Activated CD4-positive, alpha-beta memory T cell treated with anti-CD3 and anti-CD28 coated beads, Interleukin-2, amount 10 ng/mL, durations not matched to agents 7 days and 5 days (primary cell): ENCODE measurements at regions not wholly inside any gene's neighbourhood (a gene's known extent, or its start where the extent isn't known, plus 50 kb on each side); places are given as distances from the start of the nearest gene placed in this dataset.

Experiments
- CTCF ChIA-PET: fragments of 350-600 bp; sonication (Branson Sonifier 250); formaldehyde crosslinking; loops from one replicate; lab custom pipeline; 2021; ENCODE audit warnings: antibody characterized with exemption, inconsistent platforms; lab: Charles Lee
- POLR2A ChIA-PET: fragments of 350-600 bp; sonication (Branson Sonifier 250); formaldehyde crosslinking; loops from one replicate; lab custom pipeline; 2021; ENCODE audit warnings: antibody characterized with exemption; lab: Charles Lee
- DNase-seq: peaks from one replicate; pipeline ENCODE4 v3.0.0-alpha.2; 2020
- H3K27ac Mint-ChIP-seq: one replicate; pipeline ENCODE4 v1.8.0; 2021; ENCODE audit warnings: mild to moderate bottlenecking, mixed read lengths
- H3K27me3 Mint-ChIP-seq: one replicate; pipeline ENCODE4 v1.8.0; 2021; ENCODE audit warnings: mixed read lengths
- H3K36me3 Mint-ChIP-seq: one replicate; pipeline ENCODE4 v1.8.0; 2021; ENCODE audit warnings: low read depth, mixed read lengths
- H3K4me1 Mint-ChIP-seq: one replicate; pipeline ENCODE4 v1.8.0; 2021; ENCODE audit warnings: mixed read lengths
- H3K4me3 Mint-ChIP-seq: one replicate; pipeline ENCODE4 v1.8.0; 2021; ENCODE audit warnings: mild to moderate bottlenecking, mixed read lengths
- H3K9me3 Mint-ChIP-seq: one replicate; pipeline ENCODE4 v1.8.0; 2021; ENCODE audit warnings: mixed read lengths

- no peaks in the 10 kb centered on the region for H3K27me3 Mint-ChIP-seq
- no peaks in the 10 kb centered on the region for H3K36me3 Mint-ChIP-seq
- POLR2A ChIA-PET: interaction anchor here (0.7 kb wide), 1 partner anchor 414 kb away, joined by 3 read pairs; no protein-coding TSS in a partner anchor
- no peak overlapping the region for H3K27ac Mint-ChIP-seq
- H3K4me1 Mint-ChIP-seq: no peaks in the 10 kb centered on the region
- peaks cover 4% of the 10 kb centered on the region for H3K9me3 Mint-ChIP-seq
- H3K4me3 Mint-ChIP-seq: no peak overlapping the region
- CTCF ChIA-PET: interaction anchor here (1.0 to 2.4 kb wide), 5 partner anchors 8 to 262 kb away, joined by 3 to 9 read pairs (median 5); no protein-coding TSS in a partner anchor
- no peak for DNase-seq
Measured at GRCh38 chr2:23199115-23199918, 185.7 kb upstream of the KLHL29 start.

- CTCF ChIA-PET: interaction anchor here (1.2 to 2.4 kb wide), 5 partner anchors 8 to 261 kb away, joined by 3 to 9 read pairs (median 5); no protein-coding TSS in a partner anchor
- DNase-seq: no peak
- H3K4me3 Mint-ChIP-seq: no peak overlapping the region
- H3K36me3 Mint-ChIP-seq: no peaks in the 10 kb centered on the region
- no peaks in the 10 kb centered on the region for H3K27me3 Mint-ChIP-seq
- H3K27ac Mint-ChIP-seq: no peak overlapping the region
- H3K9me3 Mint-ChIP-seq: peaks cover 4% of the 10 kb centered on the region
- POLR2A ChIA-PET: no interaction called here
- H3K4me1 Mint-ChIP-seq: no peaks in the 10 kb centered on the region
Measured at GRCh38 chr2:23200068-23200786, 184.8 kb upstream of the KLHL29 start.

GRCh38 chr2:23200787-23201114 lies 184.2 kb upstream of the KLHL29 start:
- Mint-ChIP-seq H3K9me3 (peaks cover 4% of the 10 kb centered on the region), H3K27me3 (no peaks in the 10 kb centered on the region), H3K4me3 (no peak overlapping the region), H3K27ac (no peak overlapping the region), H3K36me3 (no peaks in the 10 kb centered on the region), H3K4me1 (no peaks in the 10 kb centered on the region)
- ChIA-PET CTCF (interaction anchor here (1.3 to 2.4 kb wide), 4 partner anchors 9 to 260 kb away, joined by 3 to 9 read pairs (median 6); no protein-coding TSS in a partner anchor), POLR2A (no interaction called here)
- no peak for DNase-seq

GRCh38 chr2:23203383-23203782 lies 181.6 kb upstream of the KLHL29 start:
- Mint-ChIP-seq H3K9me3 (peaks cover 4% of the 10 kb centered on the region), H3K4me3 (no peak overlapping the region), H3K27ac (no peak overlapping the region), H3K36me3 (no peaks in the 10 kb centered on the region), H3K27me3 (no peaks in the 10 kb centered on the region), H3K4me1 (no peaks in the 10 kb centered on the region)
- ChIA-PET CTCF (interaction anchor here (0.5 kb wide), 1 partner anchor 894 kb away, joined by 3 read pairs; no protein-coding TSS in a partner anchor), POLR2A (no interaction called here)
- no peak for DNase-seq

- H3K9me3 Mint-ChIP-seq: peaks cover 4% of the 10 kb centered on the region
- H3K4me3 Mint-ChIP-seq: no peak overlapping the region
- ChIA-PET POLR2A (no interaction called here), CTCF (no interaction called here)
- H3K27me3 Mint-ChIP-seq: no peaks in the 10 kb centered on the region
- DNase-seq: no peak
- H3K4me1 Mint-ChIP-seq: no peaks in the 10 kb centered on the region
- H3K36me3 Mint-ChIP-seq: no peaks in the 10 kb centered on the region
- no peak overlapping the region for H3K27ac Mint-ChIP-seq
Measured at GRCh38 chr2:23204685-23205242, 180.2 kb upstream of the KLHL29 start.

GRCh38 chr2:23206650-23207049 lies 178.3 kb upstream of the KLHL29 start:
- H3K4me1 Mint-ChIP-seq: no peaks in the 10 kb centered on the region
- POLR2A ChIA-PET: no interaction called here
- H3K27me3 Mint-ChIP-seq: no peaks in the 10 kb centered on the region
- H3K4me3 Mint-ChIP-seq: no peak overlapping the region
- no peak overlapping the region for H3K27ac Mint-ChIP-seq
- H3K36me3 Mint-ChIP-seq: no peaks in the 10 kb centered on the region
- no peak for DNase-seq
- CTCF ChIA-PET: no interaction called here
- H3K9me3 Mint-ChIP-seq: peaks cover 4% of the 10 kb centered on the region

- no peaks in the 10 kb centered on the region for H3K36me3 Mint-ChIP-seq
- DNase-seq: no peak
- CTCF ChIA-PET: interaction anchor here (1.0 kb wide), 1 partner anchor 8 kb away, joined by 5 read pairs; no protein-coding TSS in a partner anchor
Measured at GRCh38 chr2:23207871-23208270, 177.1 kb upstream of the KLHL29 start.

GRCh38 chr2:23208339-23208738 lies 176.6 kb upstream of the KLHL29 start:
- CTCF ChIA-PET: interaction anchor here (1.0 kb wide), 1 partner anchor 9 kb away, joined by 5 read pairs; no protein-coding TSS in a partner anchor
- H3K4me3 Mint-ChIP-seq: no peak overlapping the region

More at GRCh38 chr2:23207871-23208270, 177.1 kb upstream of the KLHL29 start:
- Mint-ChIP-seq H3K27ac (no peak overlapping the region), H3K9me3 (peaks cover 4% of the 10 kb centered on the region), H3K27me3 (no peaks in the 10 kb centered on the region), H3K4me3 (no peak overlapping the region), H3K4me1 (no peaks in the 10 kb centered on the region)
- POLR2A ChIA-PET: no interaction called here

GRCh38 chr2:23209059-23209458 lies 175.9 kb upstream of the KLHL29 start:
- no peak overlapping the region for H3K27ac Mint-ChIP-seq
- POLR2A ChIA-PET: no interaction called here

More at GRCh38 chr2:23208339-23208738, 176.6 kb upstream of the KLHL29 start:
- H3K27me3 Mint-ChIP-seq: no peaks in the 10 kb centered on the region
- H3K27ac Mint-ChIP-seq: no peak overlapping the region
- no peaks in the 10 kb centered on the region for H3K36me3 Mint-ChIP-seq
- no peak for DNase-seq
- peaks cover 2% of the 10 kb centered on the region for H3K9me3 Mint-ChIP-seq
- POLR2A ChIA-PET: no interaction called here
- no peaks in the 10 kb centered on the region for H3K4me1 Mint-ChIP-seq

GRCh38 chr2:23211987-23212583 lies 172.9 kb upstream of the KLHL29 start:
- ChIA-PET POLR2A (no interaction called here), CTCF (no interaction called here)
- Mint-ChIP-seq H3K27me3 (no peaks in the 10 kb centered on the region), H3K4me3 (no peak overlapping the region), H3K36me3 (no peaks in the 10 kb centered on the region), H3K27ac (no peak overlapping the region), H3K4me1 (no peaks in the 10 kb centered on the region), H3K9me3 (no peaks in the 10 kb centered on the region)
- DNase-seq: no peak

More at GRCh38 chr2:23209059-23209458, 175.9 kb upstream of the KLHL29 start:
- Mint-ChIP-seq H3K4me3 (no peak overlapping the region), H3K27me3 (no peaks in the 10 kb centered on the region), H3K9me3 (no peaks in the 10 kb centered on the region), H3K36me3 (no peaks in the 10 kb centered on the region), H3K4me1 (no peaks in the 10 kb centered on the region)
- no peak for DNase-seq
- CTCF ChIA-PET: interaction anchor here (2.5 kb wide), 1 partner anchor 9 kb away, joined by 9 read pairs; no protein-coding TSS in a partner anchor

- no peak overlapping the region for H3K4me3 Mint-ChIP-seq
- H3K4me1 Mint-ChIP-seq: no peaks in the 10 kb centered on the region
- POLR2A ChIA-PET: no interaction called here
Measured at GRCh38 chr2:23213196-23213595, 171.8 kb upstream of the KLHL29 start.

GRCh38 chr2:23215016-23215415 lies 170.0 kb upstream of the KLHL29 start:
- Mint-ChIP-seq H3K27me3 (no peaks in the 10 kb centered on the region), H3K4me3 (no peak overlapping the region), H3K9me3 (no peaks in the 10 kb centered on the region), H3K36me3 (no peaks in the 10 kb centered on the region), H3K4me1 (no peaks in the 10 kb centered on the region), H3K27ac (no peak overlapping the region)
- DNase-seq: no peak
- ChIA-PET CTCF (no interaction called here), POLR2A (no interaction called here)

More at GRCh38 chr2:23213196-23213595, 171.8 kb upstream of the KLHL29 start:
- no peak for DNase-seq
- Mint-ChIP-seq H3K27me3 (no peaks in the 10 kb centered on the region), H3K27ac (no peak overlapping the region), H3K9me3 (no peaks in the 10 kb centered on the region), H3K36me3 (no peaks in the 10 kb centered on the region)
- CTCF ChIA-PET: interaction anchor here (0.9 kb wide), 1 partner anchor 13 kb away, joined by 5 read pairs; no protein-coding TSS in a partner anchor
